Lower lobe of right lung (tissue), 2 donors: ENCODE measurements at regions not wholly inside any gene's neighbourhood (a gene's known extent, or its start where the extent isn't known, plus 50 kb on each side); places are given as distances from the start of the nearest gene placed in this dataset.

Experiments used
- ATAC-seq, 2 donors: fragments of 200-7000 bp; cut with Tn5 transposase; one replicate each; pipeline ENCODE4 v1.9.1; 2020 to 2022; ENCODE audit warnings: mild to moderate bottlenecking in 2 of 2, moderate library complexity in 2 of 2
- DNase-seq: peaks from one replicate; pipeline ENCODE4 v3.0.0-alpha.2; 2020
- H3K27ac ChIP-seq: fragments of 200-600 bp; one replicate; pipeline ENCODE4 v1.8.0; 2022
- H3K27me3 ChIP-seq: fragments of 200-600 bp; one replicate; pipeline ENCODE4 v1.8.0; 2022; ENCODE audit warnings: low read depth
- H3K36me3 ChIP-seq: fragments of 200-600 bp; one replicate; pipeline ENCODE4 v1.8.0; 2022; ENCODE audit warnings: mild to moderate bottlenecking
- H3K4me1 ChIP-seq: fragments of 200-600 bp; one replicate; pipeline ENCODE4 v1.8.0; 2022
- H3K4me3 ChIP-seq: fragments of 200-600 bp; one replicate; pipeline ENCODE4 v1.8.0; 2022; ENCODE audit warnings: mild to moderate bottlenecking
- H3K9me3 ChIP-seq: fragments of 200-600 bp; one replicate; pipeline ENCODE4 v1.8.0; 2022
- intact Hi-C: fragments of 100-400 bp; cut with DNase I; formaldehyde crosslinking; loops from one replicate; pipeline ENCODE4 v1.11.0; 2022
- TF ChIP-seq, protein P1 (sequence below): fragments of 200-600 bp; IDR thresholded peaks from one replicate; pipeline ENCODE4 v1.8.0; 2022; ENCODE audit warnings: antibody characterized with exemption, mild to moderate bottlenecking
- donor health status: DM: no; HTN: yes; CAD: no; lungs with severe emphysema.

DNA sequence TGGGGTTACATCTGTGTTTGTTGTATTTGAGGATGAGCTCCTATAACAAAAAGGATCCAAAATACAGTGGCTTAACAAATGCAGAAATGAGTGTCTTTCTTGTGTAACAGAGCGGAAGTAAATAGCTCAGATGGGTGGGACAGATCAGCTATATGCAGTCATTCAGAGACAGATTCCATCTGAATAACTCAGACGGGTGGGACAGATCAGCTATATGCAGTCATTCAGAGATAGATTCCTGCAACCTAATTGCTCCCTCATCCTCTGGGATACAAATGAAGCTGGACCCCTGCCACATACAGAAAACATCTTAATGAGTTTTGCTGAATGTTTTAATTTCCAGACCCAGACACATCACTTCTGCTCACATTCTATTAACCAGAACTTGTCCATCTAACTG is 332.3 kb downstream of the BCKDHB start:
- intact Hi-C loops = no loop called here
- DNase-seq (no peak), ATAC-seq (no peak)
- Histone ChIP-seq H3K4me3 (no peak overlapping the region), H3K36me3 (no peaks in the 10 kb centered on the region), H3K4me1 (no peaks in the 10 kb centered on the region), H3K9me3 (no peaks in the 10 kb centered on the region), H3K27me3 (no peaks in the 10 kb centered on the region), H3K27ac (no peak overlapping the region)
- TF ChIP-seq, protein P1, sequence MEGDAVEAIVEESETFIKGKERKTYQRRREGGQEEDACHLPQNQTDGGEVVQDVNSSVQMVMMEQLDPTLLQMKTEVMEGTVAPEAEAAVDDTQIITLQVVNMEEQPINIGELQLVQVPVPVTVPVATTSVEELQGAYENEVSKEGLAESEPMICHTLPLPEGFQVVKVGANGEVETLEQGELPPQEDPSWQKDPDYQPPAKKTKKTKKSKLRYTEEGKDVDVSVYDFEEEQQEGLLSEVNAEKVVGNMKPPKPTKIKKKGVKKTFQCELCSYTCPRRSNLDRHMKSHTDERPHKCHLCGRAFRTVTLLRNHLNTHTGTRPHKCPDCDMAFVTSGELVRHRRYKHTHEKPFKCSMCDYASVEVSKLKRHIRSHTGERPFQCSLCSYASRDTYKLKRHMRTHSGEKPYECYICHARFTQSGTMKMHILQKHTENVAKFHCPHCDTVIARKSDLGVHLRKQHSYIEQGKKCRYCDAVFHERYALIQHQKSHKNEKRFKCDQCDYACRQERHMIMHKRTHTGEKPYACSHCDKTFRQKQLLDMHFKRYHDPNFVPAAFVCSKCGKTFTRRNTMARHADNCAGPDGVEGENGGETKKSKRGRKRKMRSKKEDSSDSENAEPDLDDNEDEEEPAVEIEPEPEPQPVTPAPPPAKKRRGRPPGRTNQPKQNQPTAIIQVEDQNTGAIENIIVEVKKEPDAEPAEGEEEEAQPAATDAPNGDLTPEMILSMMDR = no peak

DNA sequence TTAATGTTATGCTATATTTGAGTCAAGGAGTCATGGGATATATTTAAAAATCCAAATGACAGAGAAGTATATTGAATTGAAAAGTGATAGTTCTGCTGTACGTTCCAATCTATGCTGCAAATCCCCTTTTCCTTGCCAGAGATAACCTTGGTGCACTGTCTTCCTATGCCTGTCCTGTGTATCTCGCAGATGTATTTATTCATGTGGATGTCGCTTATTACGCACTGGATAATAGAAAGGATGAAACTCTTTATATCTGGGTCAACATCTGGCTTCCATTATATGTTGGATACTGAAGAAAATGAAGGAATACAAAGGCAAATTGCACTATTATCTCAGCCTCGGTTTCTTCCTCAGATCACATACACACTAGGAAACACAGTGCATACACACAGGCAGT is 331.3 kb downstream of the BCKDHB start:
- no peaks in the 10 kb centered on the region for H3K27me3 ChIP-seq
- no peaks in the 10 kb centered on the region for H3K4me1 ChIP-seq
- H3K36me3 ChIP-seq = no peaks in the 10 kb centered on the region
- intact Hi-C loops = no loop called here
- no peak for DNase-seq
- no peak overlapping the region for H3K27ac ChIP-seq
- no peak for ATAC-seq
- H3K9me3 ChIP-seq = no peaks in the 10 kb centered on the region
- no peak overlapping the region for H3K4me3 ChIP-seq
- TF ChIP-seq, protein P1 = no peak

DNA sequence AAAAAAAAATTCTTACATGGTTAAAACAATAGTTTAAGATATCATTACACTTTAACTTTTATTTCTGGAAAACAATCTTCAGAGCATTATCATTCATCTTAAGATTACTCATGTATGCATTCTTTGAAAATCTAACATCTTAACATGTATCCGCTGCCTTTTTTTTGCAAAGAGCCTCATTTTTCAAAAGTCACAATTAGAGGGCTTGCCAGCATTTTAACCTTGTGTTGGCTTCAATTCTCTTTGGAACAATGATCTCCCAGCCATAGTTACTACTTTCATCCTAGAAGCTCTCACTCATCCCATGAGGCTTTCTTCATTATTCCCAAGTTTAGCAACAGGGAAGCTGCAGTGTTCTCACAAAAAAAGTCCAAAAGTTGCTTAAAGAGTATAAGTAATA is 330.8 kb downstream of the BCKDHB start:
- Histone ChIP-seq H3K36me3 (no peaks in the 10 kb centered on the region), H3K4me1 (no peaks in the 10 kb centered on the region), H3K27ac (no peak overlapping the region), H3K4me3 (no peak overlapping the region), H3K9me3 (no peaks in the 10 kb centered on the region), H3K27me3 (no peaks in the 10 kb centered on the region)
- TF ChIP-seq, protein P1 = no peak
- DNase-seq = no peak
- intact Hi-C loops = no loop called here
- ATAC-seq = no peak

DNA sequence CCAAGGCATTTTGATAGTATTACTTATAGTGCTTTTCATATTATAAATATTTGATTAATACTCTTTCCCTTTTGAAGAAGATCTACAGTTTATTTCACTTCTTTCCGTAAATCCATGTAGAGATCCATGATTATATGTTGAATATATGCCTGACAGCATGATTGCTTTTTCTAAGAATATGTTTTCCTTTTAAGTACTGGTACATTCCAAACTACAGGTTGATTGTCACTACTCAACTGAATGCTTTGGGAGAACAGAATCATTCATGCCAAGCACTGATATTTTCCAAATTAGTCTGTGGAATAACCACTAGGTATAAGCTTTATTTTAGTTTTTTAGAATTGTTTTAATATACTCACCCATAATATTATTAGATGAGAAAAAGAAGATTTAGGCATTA is 330.2 kb downstream of the BCKDHB start:
- no peaks in the 10 kb centered on the region for H3K9me3 ChIP-seq
- no peak for ATAC-seq
- intact Hi-C loops = no loop called here
- H3K36me3 ChIP-seq = no peaks in the 10 kb centered on the region
- no peaks in the 10 kb centered on the region for H3K27me3 ChIP-seq
- no peak for DNase-seq
- TF ChIP-seq, protein P1 = no peak
- H3K4me3 ChIP-seq = no peak overlapping the region
- no peak overlapping the region for H3K27ac ChIP-seq
- no peaks in the 10 kb centered on the region for H3K4me1 ChIP-seq

DNA sequence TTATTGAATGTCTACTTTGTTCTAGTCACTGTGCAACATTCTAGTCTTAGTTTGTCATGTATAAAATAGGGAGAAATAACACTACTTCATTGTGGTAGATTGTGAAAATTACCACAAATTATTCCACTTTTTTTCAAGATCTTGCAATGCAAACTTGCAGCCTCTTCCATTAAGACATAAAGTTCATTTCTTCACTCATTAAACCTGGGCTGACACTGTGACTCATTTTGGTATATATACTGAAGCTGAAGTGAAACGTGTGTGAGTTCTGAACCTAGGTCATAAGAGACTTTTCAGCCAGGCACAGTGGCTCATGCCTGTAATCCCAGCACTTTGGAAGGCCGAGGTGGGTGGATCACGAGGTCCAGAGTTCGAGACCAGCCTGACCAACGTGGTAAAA is 329.0 kb downstream of the BCKDHB start:
- H3K9me3 ChIP-seq = no peaks in the 10 kb centered on the region
- ATAC-seq (no peak), DNase-seq (no peak)
- no peaks in the 10 kb centered on the region for H3K27me3 ChIP-seq
- H3K36me3 ChIP-seq = no peaks in the 10 kb centered on the region
- intact Hi-C loops = no loop called here
- no peak overlapping the region for H3K27ac ChIP-seq
- no peak overlapping the region for H3K4me3 ChIP-seq
- H3K4me1 ChIP-seq = no peaks in the 10 kb centered on the region
- TF ChIP-seq, protein P1 = no peak
